Mammary epithelial cell (primary cell): ENCODE measurements at regions not wholly inside any gene's neighbourhood (a gene's known extent, or its start where the extent isn't known, plus 50 kb on each side); places are given as distances from the start of the nearest gene placed in this dataset.

Experiments used
- CTCF ChIP-seq, 2 donors: IDR thresholded peaks in 1 of 2; conservative IDR thresholded peaks in 1 of 2; 2 replicates each; pipeline ENCODE4 v1.5.1; 2011 to 2012; ENCODE audit warnings: inconsistent platforms in 2 of 2, low read length in 2 of 2, mild to moderate bottlenecking in 2 of 2, control low read depth in 1 of 2, low read depth in 1 of 2; ENCODE audit not compliant: insufficient read depth in 1 of 2; ENCODE audit errors: extremely low read depth in 1 of 2
- EZH2 ChIP-seq: IDR thresholded peaks from 2 replicates; pipeline ENCODE4 v1.6.1; 2012; ENCODE audit warnings: low read length, inconsistent platforms, borderline replicate concordance

DNA sequence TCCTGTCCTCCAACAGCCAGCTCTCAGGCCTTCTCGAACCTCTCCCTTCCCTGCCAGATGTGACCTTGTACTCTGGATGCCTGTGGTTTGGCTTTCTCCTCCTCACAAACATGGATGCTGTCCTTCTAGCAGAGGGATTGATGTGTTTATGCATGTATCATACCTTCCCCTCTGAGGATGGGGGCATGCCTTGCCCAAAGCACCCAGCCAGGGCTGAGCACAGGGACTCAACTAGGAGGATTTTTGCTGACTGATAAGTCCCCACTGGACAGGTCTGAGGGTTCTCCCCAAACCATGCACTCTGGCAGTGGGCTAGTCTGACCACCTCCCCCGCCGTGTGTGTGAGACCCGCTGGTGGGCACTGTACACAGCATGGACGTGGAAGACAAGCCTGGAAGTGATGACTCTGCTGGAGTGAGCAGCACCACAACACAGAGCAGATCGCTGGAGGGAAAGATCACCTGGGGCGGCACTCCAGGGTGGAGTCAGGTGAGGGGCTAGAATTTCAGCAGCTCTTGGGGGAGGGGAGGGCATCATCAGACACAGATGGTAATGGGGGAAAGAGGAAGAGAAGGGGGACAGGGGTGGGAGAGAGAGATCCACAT lies 360.3 kb upstream of the ZNF507 start:
- TF ChIP-seq CTCF (conservative IDR thresholded peaks at IDR 0.05 in 1 of 2, IDR thresholded peaks at IDR 0.05 in 1 of 2; ENCODE audit: extremely low read depth in 1 of 2, insufficient read depth in 1 of 2, low read depth in 1 of 2, low read length in 2 of 2) (no peak), EZH2 (no peak)
